ENCODE measurements at regions not wholly inside any gene's neighbourhood (a gene's known extent, or its start where the extent isn't known, plus 50 kb on each side); places are given as distances from the start of the nearest gene placed in this dataset.

DNA sequence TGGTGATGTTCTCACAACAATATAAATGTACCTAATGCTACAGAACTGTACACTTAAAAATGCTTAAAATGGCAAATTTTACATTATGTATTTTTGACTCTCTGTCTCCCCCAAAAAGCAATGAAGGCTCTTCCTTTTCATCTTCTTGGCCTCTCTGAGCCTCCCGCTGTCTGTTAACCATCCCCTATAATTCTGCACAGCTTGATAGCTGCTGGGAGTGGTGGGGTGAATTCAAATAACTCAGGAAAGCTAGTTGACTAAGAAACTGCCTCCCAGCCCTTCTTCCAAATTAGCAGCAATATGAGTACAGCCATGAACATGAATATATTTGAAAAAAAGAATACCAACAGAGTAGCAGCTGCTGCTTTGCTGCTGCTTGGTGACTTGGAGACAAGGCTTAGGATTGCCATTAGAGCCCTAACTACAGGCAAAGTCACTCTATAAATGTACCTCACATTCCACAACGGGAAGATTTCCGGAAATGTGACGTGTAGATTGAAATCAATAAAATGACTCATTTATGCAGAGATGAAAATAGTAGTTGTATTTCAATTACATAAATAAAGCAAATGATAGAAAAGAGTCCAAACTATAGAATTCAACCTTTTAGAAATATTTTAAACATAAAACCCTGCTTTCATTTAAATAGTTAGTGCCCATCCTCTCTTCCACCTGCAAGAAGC lies 200.1 kb upstream of the HEY2 start:
- Histone ChIP-seq H3K4me1 (ENCODE audit: insufficient read depth, low read length) (peaks cover 8% of the 10 kb centered on the region; the same call in 1 of the 2 replicates), H3K9ac (ENCODE audit: low read depth, low read length) (no peak overlapping the region), H3K36me3 (ENCODE audit: insufficient read depth, low read depth, low read length) (no peaks in the 10 kb centered on the region), H3K27ac (ENCODE audit: low read length) (no peak overlapping the region), H3K4me3 (ENCODE audit: low read length) (no peak overlapping the region), H3K9me3 (ENCODE audit: insufficient read depth, low read depth, low read length) (no peaks in the 10 kb centered on the region), H3K27me3 (ENCODE audit: insufficient read depth, low read length) (no peaks in the 10 kb centered on the region)

DNA sequence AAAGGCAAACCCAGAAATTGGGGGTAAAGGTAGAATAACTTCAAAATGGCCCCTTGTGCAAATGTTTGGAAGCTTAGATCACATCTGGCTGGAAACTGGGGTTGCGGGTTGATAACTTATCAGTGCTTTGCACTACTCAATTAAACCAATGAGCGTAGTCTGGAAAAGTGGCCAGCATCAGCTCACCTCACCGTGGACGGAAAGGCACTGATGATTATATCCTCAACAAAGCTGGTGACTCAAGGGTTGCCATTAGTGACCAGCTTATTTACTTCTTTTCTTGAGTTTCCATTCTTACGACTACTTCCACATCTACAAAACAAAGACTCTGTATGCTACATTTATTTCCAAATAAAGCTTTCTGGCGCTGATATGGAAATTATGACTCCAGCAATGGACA lies 198.5 kb upstream of the HEY2 start:
- H3K4me3 ChIP-seq (ENCODE audit: low read length): no peak overlapping the region
- no peaks in the 10 kb centered on the region for H3K9me3 ChIP-seq (ENCODE audit: insufficient read depth, low read depth, low read length)

DNA sequence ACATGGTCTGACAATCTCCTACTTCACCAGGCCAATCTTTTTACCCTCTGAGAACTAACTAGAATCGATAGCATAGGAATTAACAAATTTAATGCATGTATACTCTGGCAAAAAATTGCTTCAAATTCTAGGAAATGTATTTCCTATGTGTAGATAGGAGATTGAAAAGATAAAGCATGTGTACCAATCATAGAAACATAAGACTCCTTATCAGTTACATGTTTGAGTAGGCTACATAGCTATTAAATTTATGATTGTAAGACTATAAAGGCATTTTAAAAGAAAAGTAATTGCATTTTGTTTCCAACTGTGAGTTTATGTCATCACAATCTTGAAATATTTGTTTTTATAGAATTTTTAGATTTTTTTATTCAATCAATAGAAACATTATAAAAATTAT lies 196.6 kb upstream of the HEY2 start:
- Histone ChIP-seq H3K9ac (ENCODE audit: low read depth, low read length) (no peak overlapping the region), H3K36me3 (ENCODE audit: insufficient read depth, low read depth, low read length) (no peaks in the 10 kb centered on the region), H3K4me3 (ENCODE audit: low read length) (no peak overlapping the region), H3K9me3 (ENCODE audit: insufficient read depth, low read depth, low read length) (no peaks in the 10 kb centered on the region), H3K4me1 (ENCODE audit: insufficient read depth, low read length) (peaks cover 8% of the 10 kb centered on the region; the same call in 1 of the 2 replicates), H3K27me3 (ENCODE audit: insufficient read depth, low read length) (no peaks in the 10 kb centered on the region), H3K27ac (ENCODE audit: low read length) (no peak overlapping the region)

More for the DNA sequence above, 198.5 kb upstream of the HEY2 start:
- no peak overlapping the region for H3K9ac ChIP-seq (ENCODE audit: low read depth, low read length)
- H3K27ac ChIP-seq (ENCODE audit: low read length): no peak overlapping the region
- no peaks in the 10 kb centered on the region for H3K27me3 ChIP-seq (ENCODE audit: insufficient read depth, low read length)
- peaks cover 8% of the 10 kb centered on the region; the same call in 1 of the 2 replicates for H3K4me1 ChIP-seq (ENCODE audit: insufficient read depth, low read length)
- no peaks in the 10 kb centered on the region for H3K36me3 ChIP-seq (ENCODE audit: insufficient read depth, low read depth, low read length)

DNA sequence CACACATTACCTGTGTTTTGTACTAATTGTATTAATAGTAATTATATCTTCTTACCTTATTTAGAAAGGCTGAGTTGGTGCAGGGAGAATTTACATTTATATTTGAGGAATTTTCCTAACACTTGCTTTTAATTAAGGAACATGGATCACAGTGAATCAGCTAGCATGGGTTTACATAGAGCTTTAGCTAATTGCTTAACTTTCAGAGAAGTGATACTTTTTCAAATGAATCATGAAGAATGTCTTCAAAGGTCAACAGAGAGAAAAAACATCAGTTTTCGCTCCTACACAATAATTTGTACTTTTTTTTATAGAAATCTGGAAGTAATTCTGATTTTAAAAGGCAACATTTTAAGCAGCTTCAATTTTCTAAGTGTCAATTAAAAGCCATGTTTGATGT lies 195.0 kb upstream of the HEY2 start:
- no peak overlapping the region for H3K27ac ChIP-seq (ENCODE audit: low read length)
- H3K4me3 ChIP-seq (ENCODE audit: low read length): no peak overlapping the region
- peaks cover 3% of the 10 kb centered on the region; the same call in 1 of the 2 replicates for H3K4me1 ChIP-seq (ENCODE audit: insufficient read depth, low read length)
- H3K36me3 ChIP-seq (ENCODE audit: insufficient read depth, low read depth, low read length): no peaks in the 10 kb centered on the region
- H3K9me3 ChIP-seq (ENCODE audit: insufficient read depth, low read depth, low read length): no peaks in the 10 kb centered on the region
- H3K27me3 ChIP-seq (ENCODE audit: insufficient read depth, low read length): no peaks in the 10 kb centered on the region
- H3K9ac ChIP-seq (ENCODE audit: low read depth, low read length): no peak overlapping the region

DNA sequence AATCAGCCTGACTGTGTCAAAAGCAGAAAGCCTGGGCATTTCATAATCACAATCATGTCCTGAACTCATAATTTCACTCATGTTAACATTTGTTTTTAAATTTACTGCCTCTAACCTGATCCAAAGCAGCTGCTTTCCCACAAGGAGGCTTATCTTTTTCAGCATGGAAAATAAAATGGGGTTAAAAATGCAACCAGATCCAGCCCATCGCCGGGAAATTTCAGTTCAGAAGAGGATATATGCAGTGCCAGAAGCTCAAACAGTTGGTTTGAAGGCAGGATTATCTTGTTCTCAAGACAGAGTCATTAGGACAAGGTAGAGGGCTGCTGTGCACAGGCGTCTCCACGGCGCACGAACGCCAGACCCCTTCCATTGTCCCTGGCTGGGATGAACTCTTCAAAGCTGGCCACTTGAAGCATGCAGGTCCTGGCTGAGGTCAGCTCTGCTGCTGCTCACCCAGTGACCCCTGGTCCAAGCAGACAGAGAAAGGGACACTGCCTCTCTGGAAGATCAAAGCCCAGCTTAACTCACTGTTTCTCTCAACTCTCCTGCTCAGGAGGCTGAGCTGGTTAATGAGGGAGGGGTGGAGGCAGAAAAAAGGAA lies 191.1 kb upstream of the HEY2 start:
- Histone ChIP-seq H3K9ac (ENCODE audit: low read depth, low read length) (no peak overlapping the region), H3K27ac (ENCODE audit: low read length) (no peak overlapping the region), H3K27me3 (ENCODE audit: insufficient read depth, low read length) (no peaks in the 10 kb centered on the region), H3K9me3 (ENCODE audit: insufficient read depth, low read depth, low read length) (no peaks in the 10 kb centered on the region), H3K36me3 (ENCODE audit: insufficient read depth, low read depth, low read length) (no peaks in the 10 kb centered on the region), H3K4me3 (ENCODE audit: low read length) (no peak overlapping the region), H3K4me1 (ENCODE audit: insufficient read depth, low read length) (no peaks in the 10 kb centered on the region)

DNA sequence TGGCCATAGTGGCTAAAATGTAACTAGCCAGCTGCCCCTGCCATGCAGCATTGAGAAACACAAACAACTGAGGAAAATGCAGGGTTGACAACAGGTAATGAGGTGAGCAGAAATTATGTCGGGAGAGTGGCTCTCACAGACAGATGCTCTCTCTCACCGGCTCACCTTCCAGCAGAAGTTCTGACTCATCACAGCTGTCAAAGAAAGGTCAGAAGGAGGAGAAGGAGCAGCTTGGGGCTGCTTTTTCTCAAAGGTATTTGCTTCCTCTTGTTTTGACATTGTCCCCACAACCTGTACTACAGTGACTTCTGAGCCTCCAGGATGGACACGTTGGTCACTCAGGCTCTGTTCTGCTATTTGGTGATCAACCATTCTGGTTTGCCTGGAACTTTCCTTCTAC lies 190.5 kb upstream of the HEY2 start:
- Histone ChIP-seq H3K27ac (ENCODE audit: low read length) (no peak overlapping the region), H3K4me3 (ENCODE audit: low read length) (no peak overlapping the region), H3K4me1 (ENCODE audit: insufficient read depth, low read length) (no peaks in the 10 kb centered on the region), H3K9me3 (ENCODE audit: insufficient read depth, low read depth, low read length) (no peaks in the 10 kb centered on the region), H3K27me3 (ENCODE audit: insufficient read depth, low read length) (no peaks in the 10 kb centered on the region), H3K36me3 (ENCODE audit: insufficient read depth, low read depth, low read length) (no peaks in the 10 kb centered on the region), H3K9ac (ENCODE audit: low read depth, low read length) (no peak overlapping the region)

DNA sequence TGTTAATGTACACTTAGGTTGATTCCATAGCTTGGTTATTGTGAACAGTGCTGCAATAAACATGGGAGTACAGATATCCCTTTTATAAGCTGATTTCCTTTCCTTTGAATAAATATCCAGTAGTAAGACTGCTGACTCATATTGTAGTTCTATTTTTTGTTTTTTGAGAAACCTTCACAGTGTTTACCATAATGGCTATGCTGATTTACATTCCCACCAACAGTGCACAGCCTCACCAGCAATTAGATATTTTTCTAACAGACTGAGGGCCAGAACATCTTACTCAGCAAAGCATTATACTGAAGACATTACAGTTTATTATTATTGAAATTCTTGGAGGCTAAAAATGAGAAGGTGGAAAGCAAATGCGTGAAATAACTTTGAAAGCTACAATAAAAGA lies 187.3 kb upstream of the HEY2 start:
- Histone ChIP-seq H3K27ac (ENCODE audit: low read length) (no peak overlapping the region), H3K4me1 (ENCODE audit: insufficient read depth, low read length) (peaks cover 5% of the 10 kb centered on the region), H3K36me3 (ENCODE audit: insufficient read depth, low read depth, low read length) (no peaks in the 10 kb centered on the region), H3K9ac (ENCODE audit: low read depth, low read length) (no peak overlapping the region), H3K27me3 (ENCODE audit: insufficient read depth, low read length) (no peaks in the 10 kb centered on the region), H3K4me3 (ENCODE audit: low read length) (no peak overlapping the region), H3K9me3 (ENCODE audit: insufficient read depth, low read depth, low read length) (no peaks in the 10 kb centered on the region)

DNA sequence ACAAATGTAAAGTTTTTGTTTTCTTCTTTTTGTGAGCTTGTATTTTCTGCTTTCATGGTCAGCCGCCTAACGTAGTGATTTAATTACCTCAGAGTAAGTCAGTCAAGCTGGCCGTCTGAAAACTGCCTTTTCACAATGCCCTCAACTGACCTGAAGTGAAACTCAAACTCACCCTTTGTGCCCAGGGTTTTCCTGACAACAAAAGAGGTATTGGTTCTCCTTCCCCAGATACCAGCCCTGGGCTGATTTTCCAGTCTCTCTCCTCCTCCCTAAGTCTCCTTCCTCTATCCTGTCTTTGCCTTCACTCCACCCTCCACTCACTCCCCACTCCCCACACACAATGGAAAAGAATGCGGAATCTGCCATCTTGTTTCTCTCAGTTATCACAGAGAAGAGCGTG lies 184.5 kb upstream of the HEY2 start:
- Histone ChIP-seq H3K27me3 (ENCODE audit: insufficient read depth, low read length) (no peaks in the 10 kb centered on the region), H3K36me3 (ENCODE audit: insufficient read depth, low read depth, low read length) (no peaks in the 10 kb centered on the region), H3K9me3 (ENCODE audit: insufficient read depth, low read depth, low read length) (no peaks in the 10 kb centered on the region), H3K4me3 (ENCODE audit: low read length) (no peak overlapping the region), H3K27ac (ENCODE audit: low read length) (no peak overlapping the region), H3K9ac (ENCODE audit: low read depth, low read length) (no peak overlapping the region), H3K4me1 (ENCODE audit: insufficient read depth, low read length) (peaks cover 5% of the 10 kb centered on the region)

DNA sequence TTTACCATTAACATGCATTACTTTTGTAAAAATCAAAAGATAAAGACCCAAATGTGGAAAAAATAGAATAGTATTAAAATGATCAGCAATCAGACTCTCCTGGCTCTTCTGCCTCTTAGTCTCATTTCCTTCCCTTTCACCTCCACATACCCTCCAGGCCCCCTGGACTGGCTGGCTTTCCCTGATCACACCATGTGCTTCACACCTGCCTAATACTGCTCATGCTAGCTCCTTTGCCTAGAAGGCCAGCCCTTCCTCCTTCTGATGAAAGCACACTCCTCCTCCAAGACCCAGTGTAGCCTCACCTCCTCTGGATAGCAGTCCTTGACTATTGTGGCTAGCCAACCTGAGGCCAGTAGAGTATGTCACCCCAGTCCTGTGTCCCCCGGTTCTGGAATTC lies 182.0 kb upstream of the HEY2 start:
- Histone ChIP-seq H3K27me3 (ENCODE audit: insufficient read depth, low read length) (no peaks in the 10 kb centered on the region), H3K9me3 (ENCODE audit: insufficient read depth, low read depth, low read length) (no peaks in the 10 kb centered on the region), H3K9ac (ENCODE audit: low read depth, low read length) (no peak overlapping the region), H3K36me3 (ENCODE audit: insufficient read depth, low read depth, low read length) (no peaks in the 10 kb centered on the region), H3K4me1 (ENCODE audit: insufficient read depth, low read length) (peaks cover 5% of the 10 kb centered on the region), H3K27ac (ENCODE audit: low read length) (no peak overlapping the region), H3K4me3 (ENCODE audit: low read length) (no peak overlapping the region)

DNA sequence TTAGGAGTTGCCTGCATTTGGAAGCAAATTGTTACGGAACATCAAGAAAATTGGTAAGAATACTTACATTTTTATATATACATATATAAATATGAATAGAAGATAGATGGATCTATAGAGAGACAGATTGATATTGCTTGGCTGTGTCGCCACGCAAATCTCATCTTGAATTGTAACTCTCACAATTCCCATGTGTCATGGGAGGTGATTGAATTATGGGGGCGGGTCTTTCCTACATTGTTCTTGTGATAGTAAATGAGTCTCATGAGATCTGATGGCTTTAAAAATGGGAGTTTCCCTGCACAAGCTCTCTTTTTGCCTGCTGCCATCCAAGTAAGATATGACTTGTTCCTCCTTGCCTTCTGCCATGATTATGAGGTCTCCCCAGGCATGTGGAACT lies 180.8 kb upstream of the HEY2 start:
- no peak overlapping the region for H3K9ac ChIP-seq (ENCODE audit: low read depth, low read length)
- H3K9me3 ChIP-seq (ENCODE audit: insufficient read depth, low read depth, low read length): no peaks in the 10 kb centered on the region
- no peaks in the 10 kb centered on the region for H3K36me3 ChIP-seq (ENCODE audit: insufficient read depth, low read depth, low read length)
- no peak overlapping the region for H3K27ac ChIP-seq (ENCODE audit: low read length)
- peaks cover 5% of the 10 kb centered on the region for H3K4me1 ChIP-seq (ENCODE audit: insufficient read depth, low read length)
- no peaks in the 10 kb centered on the region for H3K27me3 ChIP-seq (ENCODE audit: insufficient read depth, low read length)
- H3K4me3 ChIP-seq (ENCODE audit: low read length): no peak overlapping the region

DNA sequence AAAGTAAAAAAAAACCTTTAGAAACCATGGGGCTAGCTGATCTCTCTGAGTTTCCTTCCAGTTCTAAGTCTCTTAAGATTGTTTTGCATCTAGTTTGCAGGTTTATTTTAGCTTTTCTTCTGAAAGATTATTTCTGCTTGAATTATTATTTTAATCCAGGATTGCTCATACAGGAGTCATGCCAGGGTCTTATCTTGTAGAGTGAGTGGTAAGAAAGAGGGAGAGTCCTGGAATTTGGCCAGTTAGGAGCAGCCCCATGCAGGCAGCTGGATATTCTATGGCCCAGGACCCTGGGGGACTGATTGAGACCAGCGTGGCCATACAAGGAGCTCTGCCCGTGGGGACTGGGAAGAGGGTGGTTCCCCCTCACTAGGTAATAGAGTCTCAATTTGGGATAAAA lies 178.9 kb upstream of the HEY2 start:
- no peaks in the 10 kb centered on the region for H3K36me3 ChIP-seq (ENCODE audit: insufficient read depth, low read depth, low read length)
- H3K27ac ChIP-seq (ENCODE audit: low read length): no peak overlapping the region
- no peaks in the 10 kb centered on the region for H3K9me3 ChIP-seq (ENCODE audit: insufficient read depth, low read depth, low read length)
- H3K4me3 ChIP-seq (ENCODE audit: low read length): no peak overlapping the region
- no peaks in the 10 kb centered on the region for H3K27me3 ChIP-seq (ENCODE audit: insufficient read depth, low read length)
- no peak overlapping the region for H3K9ac ChIP-seq (ENCODE audit: low read depth, low read length)
- no peaks in the 10 kb centered on the region for H3K4me1 ChIP-seq (ENCODE audit: insufficient read depth, low read length)

DNA sequence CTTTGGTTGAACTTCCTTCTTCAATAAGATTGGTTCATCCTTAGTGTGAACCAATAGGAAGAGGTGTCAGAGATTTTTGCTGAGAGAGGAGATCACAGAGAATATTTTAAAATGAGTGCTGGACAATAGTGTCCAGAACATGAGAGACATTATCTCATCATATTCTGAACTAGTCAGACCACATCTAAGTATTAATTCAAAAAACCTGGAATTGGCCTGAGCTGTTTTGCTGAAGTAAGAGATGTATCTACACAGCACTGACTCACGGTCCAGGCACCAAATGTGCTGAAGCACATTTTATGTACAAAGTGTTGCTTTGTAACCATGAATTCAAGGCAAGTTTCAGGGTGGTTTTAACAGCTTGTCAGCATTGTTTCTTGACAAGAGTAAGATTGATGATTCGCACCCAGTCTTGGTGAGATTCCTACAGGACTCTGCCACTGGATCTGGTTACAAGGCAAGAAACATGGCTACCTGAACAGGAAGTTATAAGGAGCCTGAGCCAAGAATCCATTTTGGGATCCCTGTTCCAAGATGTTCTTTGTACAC lies 178.2 kb upstream of the HEY2 start:
- H3K36me3 ChIP-seq (ENCODE audit: insufficient read depth, low read depth, low read length): no peaks in the 10 kb centered on the region
- no peak overlapping the region for H3K27ac ChIP-seq (ENCODE audit: low read length)
- H3K4me1 ChIP-seq (ENCODE audit: insufficient read depth, low read length): no peaks in the 10 kb centered on the region
- no peak overlapping the region for H3K9ac ChIP-seq (ENCODE audit: low read depth, low read length)
- H3K4me3 ChIP-seq (ENCODE audit: low read length): no peak overlapping the region
- no peaks in the 10 kb centered on the region for H3K27me3 ChIP-seq (ENCODE audit: insufficient read depth, low read length)
- no peaks in the 10 kb centered on the region for H3K9me3 ChIP-seq (ENCODE audit: insufficient read depth, low read depth, low read length)
